Nephron (organoid): ENCODE measurements at regions not wholly inside any gene's neighbourhood (a gene's known extent, or its start where the extent isn't known, plus 50 kb on each side); places are given as distances from the start of the nearest gene placed in this dataset.

Experiments used
- H3K27ac Mint-ChIP-seq, 3 experiments: 2 replicates each; pipeline ENCODE4 v1.8.0; 2020; ENCODE audit warnings: mixed read lengths in 3 of 3, mild to moderate bottlenecking in 2 of 3, moderate library complexity in 1 of 3
- H3K27me3 Mint-ChIP-seq: 2 replicates; pipeline ENCODE4 v1.8.0; 2021; ENCODE audit warnings: low read depth, mild to moderate bottlenecking, moderate library complexity, mixed read lengths
- H3K36me3 Mint-ChIP-seq: 2 replicates; pipeline ENCODE4 v1.8.0; 2020; ENCODE audit warnings: low read depth, mixed read lengths
- H3K4me1 Mint-ChIP-seq: 2 replicates; pipeline ENCODE4 v1.8.0; 2020; ENCODE audit warnings: mixed read lengths
- H3K4me3 Mint-ChIP-seq, 3 experiments: 2 replicates each; pipeline ENCODE4 v1.8.0; 2020; ENCODE audit warnings: mild to moderate bottlenecking in 3 of 3, mixed read lengths in 3 of 3, moderate library complexity in 2 of 3
- H3K9me3 Mint-ChIP-seq: 2 replicates; pipeline ENCODE4 v1.8.0; 2020; ENCODE audit warnings: mixed read lengths
- CTCF ChIP-seq, 3 experiments: fragments of 200-600 bp; sonication (generic); IDR thresholded peaks; one replicate each; pipeline ENCODE4 v1.5.0; 2021; ENCODE audit warnings: antibody characterized with exemption in 3 of 3; ENCODE audit not compliant: unreplicated experiment in 3 of 3

DNA sequence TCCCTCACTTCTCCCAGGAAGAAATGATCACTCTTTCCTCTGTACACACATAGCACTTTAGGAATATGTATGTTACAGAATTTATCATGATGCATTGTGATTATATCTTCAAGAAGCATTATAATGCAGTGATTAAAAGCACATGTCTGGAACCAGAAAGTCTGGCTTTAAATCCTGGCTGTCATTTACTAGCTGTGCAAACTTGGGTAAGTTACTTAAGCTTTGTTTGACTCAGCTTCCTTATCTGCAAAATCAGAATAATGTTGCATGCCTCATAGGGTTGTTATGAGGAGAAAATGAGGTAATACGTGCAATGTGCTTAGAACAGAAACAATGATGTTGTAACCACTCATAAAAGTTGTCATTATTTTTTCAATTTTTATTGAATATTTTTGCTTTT is 156.3 kb upstream of the ZKSCAN2 start:
- no peaks in the 10 kb centered on the region for H3K4me1 Mint-ChIP-seq
- H3K27ac Mint-ChIP-seq, result no peak overlapping the region
- no peaks in the 10 kb centered on the region for H3K36me3 Mint-ChIP-seq

DNA sequence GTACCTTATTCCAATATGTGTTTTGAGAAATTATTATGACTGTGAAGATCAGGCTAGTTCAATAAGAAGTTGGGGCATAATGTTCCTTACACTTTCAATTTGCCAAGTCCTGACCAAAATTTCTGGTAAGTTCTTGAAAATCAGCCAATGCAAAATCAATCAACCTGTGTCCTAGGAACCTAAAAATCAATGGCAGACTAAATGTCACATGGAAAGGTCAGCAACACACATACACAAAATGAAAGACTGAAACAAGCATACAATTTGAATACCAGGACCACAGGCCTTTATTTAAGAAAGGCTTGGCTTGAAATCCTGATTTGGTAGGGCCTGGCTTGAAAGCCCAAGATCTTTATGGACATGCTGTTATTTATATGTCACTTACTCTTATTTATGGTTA is 155.5 kb upstream of the ZKSCAN2 start:
- no peak for TF ChIP-seq CTCF (IDR thresholded peaks at IDR 0.05; ENCODE audit: unreplicated experiment in 3 of 3)
- no peak overlapping the region for H3K4me3 Mint-ChIP-seq
- no peaks in the 10 kb centered on the region for H3K27me3 Mint-ChIP-seq
- no peak overlapping the region for H3K27ac Mint-ChIP-seq
- H3K4me1 Mint-ChIP-seq, result no peaks in the 10 kb centered on the region
- no peaks in the 10 kb centered on the region for H3K36me3 Mint-ChIP-seq
- H3K9me3 Mint-ChIP-seq, result no peaks in the 10 kb centered on the region

More for the DNA sequence above, 156.3 kb upstream of the ZKSCAN2 start:
- Mint-ChIP-seq H3K9me3 (no peaks in the 10 kb centered on the region), H3K4me3 (no peak overlapping the region), H3K27me3 (no peaks in the 10 kb centered on the region)
- TF ChIP-seq CTCF (IDR thresholded peaks at IDR 0.05; ENCODE audit: unreplicated experiment in 3 of 3), result no peak

DNA sequence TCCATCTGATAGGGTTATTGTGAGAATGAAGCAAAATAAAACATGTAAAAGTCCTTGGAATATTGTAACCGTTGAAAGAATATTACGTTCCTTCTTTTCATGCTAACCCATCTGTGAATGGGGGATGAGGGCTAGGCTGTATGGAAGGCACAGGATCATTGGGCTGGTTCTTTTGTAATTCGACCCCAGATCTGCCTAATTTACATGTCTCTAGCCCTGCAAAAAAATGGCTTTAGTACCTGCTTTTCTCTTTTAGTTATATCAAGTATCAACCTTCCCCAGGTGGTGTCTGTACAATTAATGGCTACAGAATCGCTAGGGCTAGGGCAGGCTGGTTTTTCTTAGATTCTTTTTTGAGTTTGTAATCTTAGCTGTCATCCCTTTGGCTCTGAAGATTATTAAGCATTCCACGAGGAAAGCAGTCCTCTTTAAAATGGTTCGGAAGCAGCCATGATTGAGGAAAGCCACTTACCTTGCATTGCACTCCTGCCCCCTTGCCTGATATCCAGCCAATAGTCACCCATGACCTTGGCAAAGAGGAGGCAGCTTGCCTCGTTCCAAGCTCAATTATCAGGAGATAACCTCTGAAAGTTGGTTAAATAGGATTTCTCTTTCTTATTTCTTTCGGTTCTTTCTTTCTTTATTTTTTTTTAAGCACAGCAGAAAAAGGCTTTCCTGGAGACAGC is 153.9 kb upstream of the ZKSCAN2 start:
- no peak for TF ChIP-seq CTCF (IDR thresholded peaks at IDR 0.05; ENCODE audit: unreplicated experiment in 3 of 3)

DNA sequence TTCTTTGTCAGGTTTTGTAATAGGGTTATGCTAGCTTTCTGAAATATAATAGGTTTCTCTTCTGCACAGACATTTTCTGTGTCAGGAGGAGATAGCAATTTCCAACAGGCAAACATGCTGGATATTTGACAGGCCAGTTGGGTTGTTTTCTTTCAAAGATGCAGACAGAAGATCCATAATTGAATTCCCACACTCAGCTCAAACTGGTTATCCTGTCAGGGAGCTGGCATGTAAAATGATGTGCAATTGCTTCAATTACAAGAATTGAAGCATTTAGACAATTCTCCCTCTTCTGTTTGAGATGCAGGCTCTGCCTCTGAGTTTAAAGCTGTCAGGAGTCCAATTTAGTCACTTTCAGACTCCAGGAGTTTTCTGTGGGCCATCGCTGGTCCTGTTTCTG is 146.2 kb upstream of the ZKSCAN2 start:
- Mint-ChIP-seq H3K9me3 (peaks cover 6% of the 10 kb centered on the region), H3K36me3 (no peaks in the 10 kb centered on the region), H3K27me3 (no peaks in the 10 kb centered on the region), H3K27ac (no peak overlapping the region), H3K4me3 (no peak overlapping the region), H3K4me1 (no peaks in the 10 kb centered on the region)
- no peak for TF ChIP-seq CTCF (IDR thresholded peaks at IDR 0.05; ENCODE audit: unreplicated experiment in 3 of 3)

More for the DNA sequence above, 153.9 kb upstream of the ZKSCAN2 start:
- Mint-ChIP-seq H3K27ac (no peak overlapping the region), H3K9me3 (no peaks in the 10 kb centered on the region), H3K36me3 (no peaks in the 10 kb centered on the region), H3K4me3 (no peak overlapping the region), H3K27me3 (no peaks in the 10 kb centered on the region), H3K4me1 (no peaks in the 10 kb centered on the region)

- Mint-ChIP-seq H3K27me3 (no peaks in the 10 kb centered on the region), H3K9me3 (peaks cover 4% of the 10 kb centered on the region), H3K27ac (no peak overlapping the region), H3K4me1 (no peaks in the 10 kb centered on the region), H3K4me3 (no peak overlapping the region), H3K36me3 (no peaks in the 10 kb centered on the region)
- no peak for TF ChIP-seq CTCF (IDR thresholded peaks at IDR 0.05; ENCODE audit: unreplicated experiment in 3 of 3)
These were observed 137.9 kb upstream of the ZKSCAN2 start for GRCh38 chr16:25395528-25395927.

- Mint-ChIP-seq H3K27me3 (no peaks in the 10 kb centered on the region), H3K36me3 (no peaks in the 10 kb centered on the region), H3K9me3 (no peaks in the 10 kb centered on the region), H3K4me1 (no peaks in the 10 kb centered on the region), H3K4me3 (no peak overlapping the region), H3K27ac (no peak overlapping the region)
- no peak for TF ChIP-seq CTCF (IDR thresholded peaks at IDR 0.05; ENCODE audit: unreplicated experiment in 3 of 3)
These were observed 133.1 kb upstream of the ZKSCAN2 start for GRCh38 chr16:25390761-25391160.
